Activated T-cell treated with anti-CD3 and anti-CD28 coated beads for 24 hours (primary cell): ENCODE measurements at regions not wholly inside any gene's neighbourhood (a gene's known extent, or its start where the extent isn't known, plus 50 kb on each side); places are given as distances from the start of the nearest gene placed in this dataset.
"Not testable (repeated sequence)": the region's sequence is repeated elsewhere in the genome, so short reads cannot be mapped to it uniquely, and the experiment has no call there.

Experiments
- DNase-seq: peaks from one replicate; pipeline ENCODE4 v3.0.0-alpha.2; 2020; ENCODE audit warnings: low read depth

DNA sequence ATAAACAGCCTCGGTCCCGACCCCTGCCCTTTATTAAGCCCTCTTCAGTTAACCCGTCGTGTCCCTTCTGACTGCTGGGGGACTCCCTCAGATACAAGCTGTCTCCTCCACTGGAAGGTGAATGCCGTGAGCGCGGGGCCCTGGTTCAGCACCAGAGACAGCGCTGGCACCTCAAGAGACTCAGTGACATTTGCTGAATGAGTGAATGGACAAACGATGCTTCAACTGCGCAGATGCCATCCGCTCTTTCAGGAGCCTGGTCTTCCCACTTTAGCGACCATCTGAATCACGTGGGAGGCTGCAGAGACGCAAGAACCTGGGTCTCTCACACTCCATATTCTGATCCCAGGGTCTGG lies 92.6 kb upstream of the SFSWAP start:
- DNase-seq = no peak

DNA sequence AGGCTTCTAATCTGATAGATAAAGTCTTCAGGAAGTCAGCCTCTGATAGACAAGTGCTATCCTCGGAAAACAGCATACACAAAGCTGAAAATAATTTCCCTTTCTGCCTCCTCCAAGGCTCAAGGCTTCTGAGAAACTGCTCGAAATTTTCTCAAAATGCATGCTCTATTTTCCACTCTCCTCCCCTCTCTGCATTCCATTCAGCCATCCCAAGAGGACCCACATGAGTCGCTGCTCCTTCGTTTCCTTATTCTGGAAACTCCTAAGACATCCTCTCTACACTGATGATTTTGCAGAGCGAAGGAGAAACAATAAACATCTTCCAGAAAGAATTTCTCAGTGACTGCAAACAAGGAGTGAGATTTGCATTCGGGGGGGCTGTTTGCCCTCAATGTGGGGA lies 92.2 kb upstream of the SFSWAP start:
- DNase-seq = no peak

DNA sequence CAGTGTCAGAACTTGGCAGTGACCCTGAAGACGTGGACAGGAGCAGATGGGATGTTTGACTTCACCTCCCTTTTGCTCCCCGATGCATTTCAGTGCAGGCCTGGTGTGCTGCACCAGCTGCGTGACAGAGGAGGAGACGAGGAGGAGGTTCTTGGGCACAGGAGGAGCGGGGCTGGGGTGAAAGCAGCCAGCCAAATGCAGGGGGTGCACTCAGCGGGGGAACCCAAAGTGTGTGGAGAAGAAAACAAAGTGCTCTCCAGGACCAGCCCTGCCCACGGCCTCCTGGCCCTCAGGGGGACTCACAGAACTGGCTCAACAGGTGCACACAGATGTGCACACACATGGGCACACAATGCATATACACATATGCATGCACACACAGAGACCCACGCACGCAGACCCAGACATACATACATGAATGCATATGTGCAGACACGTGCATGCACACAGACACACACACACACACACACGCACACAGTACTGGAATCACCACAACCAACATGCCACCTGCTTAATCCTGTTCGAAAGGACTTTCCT lies 91.7 kb upstream of the SFSWAP start:
- DNase-seq = no peak

DNA sequence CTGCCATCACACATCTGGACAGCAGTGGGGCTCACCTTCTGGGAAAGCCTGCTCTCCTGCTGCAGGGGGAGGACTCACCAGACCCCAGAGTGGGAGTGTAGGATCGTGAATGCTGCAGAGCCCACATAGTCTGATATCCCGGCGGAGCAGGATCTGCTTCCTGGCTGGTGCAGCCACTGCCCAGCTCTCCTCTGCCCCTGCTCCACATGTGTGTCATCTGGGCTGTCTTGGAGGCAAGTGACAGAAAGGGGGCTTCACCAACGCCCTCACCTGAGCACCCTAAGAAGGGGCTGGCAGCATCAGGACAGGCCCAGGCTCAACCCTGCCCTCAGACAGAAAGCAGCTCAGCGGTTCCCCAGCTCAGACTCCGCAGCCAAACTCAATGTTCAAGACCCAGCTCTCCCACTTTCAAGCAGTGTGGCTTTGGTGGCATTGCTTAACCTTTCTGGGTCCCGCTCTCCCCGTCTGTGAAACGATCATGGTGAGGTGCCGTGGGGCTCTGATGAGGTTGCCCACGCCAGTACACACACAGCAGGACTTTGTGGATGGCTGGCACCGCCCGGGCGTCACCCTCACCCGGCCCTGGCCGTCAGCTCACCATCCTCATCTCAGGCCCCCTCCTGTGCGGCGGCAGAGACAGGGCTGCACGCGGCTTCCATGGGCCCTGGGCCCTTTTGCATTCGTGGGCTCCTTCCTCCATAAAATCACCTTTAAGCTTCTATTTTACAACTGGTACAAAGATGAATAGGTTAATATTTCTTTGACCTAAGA lies 91.0 kb upstream of the SFSWAP start:
- no peak for DNase-seq

DNA sequence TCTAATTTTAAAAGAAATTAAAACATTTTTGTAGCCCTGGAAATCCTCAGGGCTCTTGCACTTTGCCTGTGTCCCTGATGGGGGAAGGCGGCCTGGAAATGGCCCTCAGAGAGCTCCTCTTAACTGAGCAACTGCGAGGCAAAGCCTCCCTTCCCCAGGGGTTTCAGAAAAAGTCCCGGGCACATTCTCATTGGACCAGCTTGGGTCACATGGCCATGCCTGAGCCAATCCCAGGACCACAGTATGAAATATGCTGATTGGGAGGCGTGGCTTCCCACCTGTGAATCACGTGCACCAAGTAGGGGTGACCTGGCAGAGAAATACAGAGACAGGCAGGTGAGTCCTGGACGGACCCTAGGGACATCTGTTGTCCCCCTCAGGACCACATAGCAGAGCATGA lies 90.4 kb upstream of the SFSWAP start:
- no peak for DNase-seq

DNA sequence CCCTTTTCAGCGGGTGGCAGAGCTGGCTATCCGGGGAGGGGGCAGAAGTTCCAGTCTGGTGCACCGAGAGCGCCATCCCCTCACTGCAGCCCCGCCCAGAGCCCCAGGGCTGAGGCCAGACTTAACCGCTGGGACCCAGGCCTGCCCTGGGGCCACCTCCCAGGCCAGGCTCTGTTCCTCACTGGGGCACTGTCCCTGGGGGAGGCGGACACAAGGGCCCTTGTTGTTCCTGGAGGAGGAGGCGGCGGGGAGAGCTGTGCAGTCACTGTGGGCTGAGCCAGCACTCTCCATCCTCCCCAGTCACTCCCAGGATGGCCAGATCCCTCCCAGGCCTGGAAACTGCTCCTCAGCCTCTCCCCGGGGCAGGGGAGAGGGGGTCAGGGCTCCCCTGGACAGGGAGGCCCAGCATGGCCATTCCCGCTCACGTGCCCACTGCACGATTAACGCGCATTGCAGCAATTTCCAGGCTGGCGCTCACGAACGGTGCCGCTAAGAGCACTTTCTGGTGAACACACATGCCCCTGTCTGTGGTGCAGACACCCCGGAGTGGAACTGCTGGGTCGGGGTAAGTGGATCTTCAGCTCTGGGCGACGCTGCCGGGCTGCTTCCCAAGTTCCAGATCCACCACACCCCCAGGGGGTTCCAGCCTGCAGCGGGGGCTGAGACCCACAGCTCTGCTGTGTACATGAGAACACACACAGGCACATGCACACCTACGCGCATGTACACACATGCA lies 89.8 kb upstream of the SFSWAP start:
- no peak for DNase-seq

DNA sequence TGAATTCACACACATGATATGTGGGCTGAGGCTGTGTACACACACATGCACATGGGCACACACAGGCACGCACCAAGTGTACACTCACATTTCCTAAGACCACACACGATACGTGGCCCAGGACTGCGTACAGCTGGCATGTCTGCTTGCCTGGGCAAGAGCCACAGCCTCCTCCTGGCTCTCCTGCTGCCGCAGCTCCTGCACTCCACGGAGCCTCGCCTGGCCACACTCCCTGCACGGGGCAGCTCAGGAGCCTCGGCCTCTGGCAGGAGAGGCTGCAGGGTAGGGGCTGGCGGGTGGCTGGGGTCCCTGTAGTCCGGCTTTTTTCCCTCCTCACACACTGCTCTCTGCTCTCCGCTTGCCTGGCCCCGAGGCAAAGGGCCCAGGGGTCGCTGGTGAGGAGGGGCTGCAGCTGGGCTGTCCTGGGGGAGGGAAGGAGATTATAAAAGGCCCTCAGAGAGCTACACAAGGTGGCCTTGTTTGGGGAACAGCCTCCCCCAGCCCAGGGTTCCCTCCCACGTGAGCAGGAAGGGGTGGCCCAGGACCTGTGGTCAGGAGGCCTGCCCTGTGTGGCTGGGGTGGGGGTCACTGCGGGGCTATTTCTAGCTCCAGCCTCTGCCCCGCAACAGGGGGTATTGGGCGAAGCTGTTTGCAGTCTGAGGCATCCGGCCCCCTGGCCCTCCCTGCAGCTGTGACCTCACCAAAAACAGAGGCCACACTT lies 89.0 kb upstream of the SFSWAP start:
- no peak for DNase-seq

DNA sequence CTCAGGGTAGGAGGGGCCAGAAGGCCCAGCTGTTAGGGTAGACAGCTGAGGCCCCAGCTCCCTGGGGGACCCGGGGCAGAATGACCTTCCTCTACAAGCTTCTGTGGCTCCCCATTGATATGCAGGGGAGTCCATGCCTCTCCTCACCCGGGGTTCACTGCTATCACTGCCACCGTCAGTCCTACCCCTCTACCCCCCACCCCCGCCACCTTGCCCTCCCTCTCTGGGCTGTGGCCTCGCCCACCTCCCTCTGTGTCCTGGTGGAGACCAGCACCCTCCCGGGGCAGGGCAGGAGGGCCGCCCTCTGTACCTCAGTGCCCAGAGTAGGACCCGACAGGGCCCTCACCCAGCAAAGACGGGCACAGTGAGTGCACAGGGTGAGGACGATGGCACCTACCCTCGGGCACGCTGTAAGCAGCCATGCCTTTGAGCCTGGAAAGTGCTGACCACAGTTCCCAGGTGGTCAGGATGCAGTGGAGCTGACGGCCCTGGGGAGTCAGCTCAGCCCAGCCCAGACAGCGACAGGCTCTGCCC lies 88.4 kb upstream of the SFSWAP start:
- no peak for DNase-seq

DNA sequence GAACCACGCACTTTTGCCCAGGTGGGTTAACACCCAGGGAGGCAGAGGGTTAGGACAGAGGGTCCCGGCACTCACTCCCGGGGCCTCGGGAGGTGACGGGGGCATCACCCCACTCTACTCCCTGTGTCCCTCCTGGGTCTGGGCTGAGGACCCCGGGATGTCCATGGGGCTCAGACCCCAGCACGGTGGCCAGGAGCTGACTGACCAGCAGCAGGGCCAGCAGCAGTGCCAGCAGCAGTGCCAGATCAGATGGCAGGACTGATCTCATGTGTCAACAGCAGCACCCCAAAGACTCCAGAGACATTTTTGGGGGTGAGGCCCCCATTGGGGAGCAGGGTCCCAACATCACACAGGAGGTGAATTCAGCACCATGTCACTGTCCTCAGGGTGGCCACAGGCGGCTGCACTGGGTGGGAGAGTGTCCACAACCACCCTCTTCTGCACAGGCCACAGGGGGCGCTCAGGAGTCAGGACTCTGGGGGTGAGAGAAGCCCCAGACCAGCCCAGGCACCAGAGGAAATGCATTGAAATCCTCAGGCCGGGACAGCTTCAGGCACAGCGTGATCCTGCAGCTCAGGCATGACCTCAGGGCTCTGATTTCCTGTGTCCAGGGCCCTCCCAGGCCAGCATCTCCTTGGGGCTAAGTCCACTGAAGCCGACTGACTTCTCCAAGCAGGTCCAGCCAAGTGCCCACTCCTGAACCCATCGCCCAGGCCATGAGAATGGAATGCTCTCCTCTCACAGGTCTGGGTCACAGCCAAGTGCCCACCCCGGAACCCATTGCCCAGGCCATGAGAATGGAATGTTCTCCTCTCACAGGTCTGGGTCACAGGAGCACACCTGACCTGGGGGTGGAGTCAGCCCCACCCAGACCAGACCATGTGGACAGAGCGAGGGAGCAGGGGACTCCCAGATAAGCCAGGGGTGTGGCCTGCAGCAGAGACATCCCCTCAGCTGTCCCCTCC lies 87.2 kb upstream of the SFSWAP start:
- DNase-seq = not testable (repeated sequence)

DNA sequence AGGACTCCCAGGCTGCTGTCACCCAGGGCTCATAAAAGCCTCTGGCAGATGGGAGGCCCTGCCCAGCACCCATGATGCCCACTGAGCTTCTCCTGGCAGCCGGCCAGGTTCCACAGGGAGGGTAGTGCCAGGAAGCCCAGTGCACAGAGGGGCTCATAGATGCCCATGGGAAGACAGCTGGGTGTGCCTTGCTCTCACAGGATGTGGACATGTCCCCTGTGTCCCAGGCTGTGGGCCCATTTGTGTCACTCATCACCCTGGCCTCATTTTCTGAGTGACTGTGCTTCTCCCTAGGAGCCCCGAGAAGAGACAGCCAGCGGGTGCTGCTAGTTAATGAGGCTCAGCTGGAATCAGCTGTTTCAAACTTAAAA lies 86.5 kb upstream of the SFSWAP start:
- DNase-seq = not testable (repeated sequence)

DNA sequence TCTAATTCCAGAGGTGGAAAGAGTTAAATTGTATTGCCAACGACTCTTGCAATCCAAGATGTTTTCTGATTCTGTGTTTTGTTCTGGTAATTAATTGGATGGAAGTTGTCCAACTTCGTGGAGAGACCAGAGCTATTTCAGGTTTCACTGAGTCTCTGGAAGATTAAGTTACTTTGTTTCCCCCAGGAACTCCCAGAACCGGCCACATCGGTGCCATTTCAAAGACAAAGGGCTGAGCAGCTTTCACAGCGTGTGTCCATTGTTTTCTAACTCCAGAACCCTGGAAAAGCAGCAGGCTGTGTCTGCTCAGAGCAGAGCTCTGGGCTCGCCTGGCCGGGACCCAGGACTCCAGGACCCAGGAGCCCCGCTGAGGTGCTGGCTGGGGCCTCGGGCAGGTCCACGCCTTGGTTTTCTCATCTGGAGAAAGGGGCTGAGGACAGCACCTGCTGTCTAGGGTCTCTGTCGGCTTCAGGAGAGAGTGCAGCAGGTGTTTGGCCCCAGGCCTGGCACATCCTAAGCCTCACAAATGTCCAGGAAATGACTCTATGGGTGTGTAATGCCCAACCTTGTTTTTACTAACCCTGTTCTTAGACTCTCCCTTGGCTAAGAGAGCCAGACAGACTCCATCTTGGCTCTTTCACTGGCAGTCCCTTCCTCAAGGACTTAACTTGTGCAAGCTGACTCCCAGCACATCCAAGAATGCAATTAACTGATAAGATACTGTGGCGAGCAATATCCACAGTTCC lies 86.0 kb upstream of the SFSWAP start:
- DNase-seq = not testable (repeated sequence)

DNA sequence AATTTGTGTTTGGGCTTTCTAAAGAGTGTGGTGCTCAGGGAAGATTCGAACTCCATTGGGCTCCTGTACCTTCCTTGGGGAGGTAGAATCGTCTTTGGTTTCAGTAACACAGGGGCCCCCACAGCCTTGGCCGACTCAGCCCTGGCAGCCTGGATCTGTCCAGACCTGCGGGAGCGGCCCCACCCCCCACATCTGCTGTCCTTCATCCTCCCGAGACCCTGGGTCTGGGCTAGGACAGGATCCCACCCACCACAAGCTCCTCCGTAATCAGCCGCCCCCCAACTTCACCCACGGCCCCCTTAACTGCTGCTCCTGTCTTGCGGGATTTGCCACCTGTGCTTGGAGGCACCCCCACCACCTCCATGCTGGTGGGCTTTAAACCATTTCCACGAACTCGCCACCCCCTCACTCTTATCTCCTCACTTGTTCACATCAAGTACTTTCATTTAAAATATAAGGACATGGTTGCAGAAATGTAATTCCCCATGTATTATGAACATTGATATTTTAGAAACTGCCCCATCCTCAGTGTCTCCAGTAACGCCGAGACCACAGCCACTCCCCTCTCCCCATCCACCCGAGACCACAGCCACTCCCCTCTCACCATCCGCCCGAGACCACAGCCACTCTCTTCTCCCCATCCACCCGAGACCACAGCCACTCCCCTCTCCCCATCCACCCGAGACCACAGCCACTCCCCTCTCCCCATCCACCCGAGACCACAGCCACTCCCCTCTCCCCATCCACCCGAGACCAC lies 84.7 kb upstream of the SFSWAP start:
- not testable (repeated sequence) for DNase-seq

DNA sequence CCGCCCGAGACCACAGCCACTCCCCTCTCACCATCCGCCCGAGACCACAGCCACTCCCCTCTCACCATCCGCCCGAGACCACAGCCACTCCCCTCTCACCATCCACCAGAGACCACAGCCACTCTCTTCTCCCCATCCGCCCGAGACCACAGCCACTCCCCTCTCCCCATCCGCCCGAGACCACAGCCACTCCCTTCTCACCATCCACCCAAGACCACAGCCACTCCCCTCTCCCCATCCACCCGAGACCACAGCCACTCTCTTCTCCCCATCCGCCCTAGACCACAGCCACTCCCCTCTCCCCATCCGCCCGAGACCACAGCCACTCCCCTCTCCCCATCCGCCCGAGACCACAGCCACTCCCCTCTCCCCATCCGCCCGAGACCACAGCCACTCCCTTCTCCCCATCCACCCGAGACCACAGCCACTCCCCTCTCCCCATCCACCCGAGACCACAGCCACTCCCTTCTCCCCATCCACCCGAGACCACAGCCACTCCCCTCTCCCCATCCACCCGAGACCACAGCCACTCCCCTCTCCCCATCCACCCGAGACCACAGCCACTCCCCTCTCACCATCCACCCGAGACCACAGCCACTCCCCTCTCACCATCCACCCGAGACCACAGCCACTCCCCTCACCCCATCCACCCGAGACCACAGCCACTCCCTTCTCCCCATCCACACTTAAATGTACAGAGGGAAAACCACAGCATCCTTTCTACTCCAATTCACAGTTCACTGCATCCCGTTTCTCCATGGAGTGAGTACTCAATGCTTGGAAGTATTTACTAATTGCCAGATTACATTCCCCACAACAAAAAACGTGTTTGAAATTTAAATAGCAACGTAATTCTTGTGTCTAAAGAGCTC lies 83.5 kb upstream of the SFSWAP start:
- DNase-seq = not testable (repeated sequence)

DNA sequence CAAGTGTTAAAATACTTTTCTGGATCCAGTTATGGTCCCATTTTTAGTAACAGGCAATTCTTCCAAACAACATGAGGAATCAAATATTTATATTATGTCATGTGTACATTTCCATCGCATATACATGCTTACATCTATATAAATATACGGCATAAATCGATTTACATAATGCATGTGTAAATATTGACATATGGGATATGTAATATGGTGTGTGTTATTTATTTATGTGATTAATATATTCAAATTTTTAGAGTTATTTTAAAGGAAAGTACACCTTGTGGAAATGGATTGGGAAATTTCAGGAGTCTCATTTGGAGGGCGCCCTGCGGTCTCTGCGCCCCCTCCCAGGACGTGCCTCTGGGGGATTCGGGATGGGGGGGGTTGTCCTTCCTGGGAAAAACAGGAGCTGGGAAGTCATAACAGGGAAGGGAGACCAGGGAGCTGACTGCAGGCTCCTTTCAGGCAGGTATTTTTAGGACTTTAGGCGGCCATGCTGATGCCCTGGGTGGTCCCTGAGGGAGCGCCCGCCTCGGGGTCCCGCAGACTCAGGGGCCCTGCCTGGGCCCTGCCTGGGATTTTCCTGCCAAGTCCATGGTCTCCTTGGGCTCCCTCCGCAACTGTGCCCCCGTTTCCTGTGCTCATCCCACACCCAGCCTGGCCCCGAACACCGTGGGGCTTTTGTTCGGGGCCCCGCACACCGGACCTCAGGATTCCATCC lies 82.7 kb upstream of the SFSWAP start:
- DNase-seq = no peak

DNA sequence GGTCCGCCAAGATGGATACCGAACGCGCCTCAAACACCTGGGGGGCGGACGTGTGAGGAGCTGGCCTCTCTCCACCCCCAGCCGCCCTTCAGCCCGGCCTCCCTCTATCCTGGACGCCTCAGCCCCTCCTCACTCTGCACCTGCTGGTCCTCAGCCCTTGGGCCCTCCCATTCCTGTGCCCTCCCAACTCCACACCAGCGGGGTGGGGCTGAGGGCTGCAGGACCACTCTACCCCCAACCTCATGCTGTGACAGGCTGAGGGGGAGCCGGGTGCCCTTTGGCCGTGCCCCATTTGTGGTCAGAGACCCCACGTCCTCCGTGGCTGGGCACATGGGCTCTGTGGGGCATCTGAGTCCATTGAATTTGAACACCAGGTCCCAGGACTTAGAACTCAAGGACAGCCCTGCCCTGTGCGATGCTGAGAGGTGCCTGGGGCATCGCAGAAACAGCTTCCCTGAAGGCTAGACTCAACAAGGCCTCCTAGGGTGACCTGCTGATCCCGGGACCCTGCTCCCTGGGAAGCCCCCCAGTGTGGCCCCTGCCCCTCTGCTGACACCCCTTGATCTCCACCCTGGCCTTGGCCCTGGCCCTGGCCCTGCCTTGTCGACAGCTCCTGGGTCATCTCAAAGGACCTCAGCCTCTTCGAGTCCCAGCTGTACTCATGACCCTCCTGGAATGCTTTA lies 82.0 kb upstream of the SFSWAP start:
- no peak for DNase-seq

DNA sequence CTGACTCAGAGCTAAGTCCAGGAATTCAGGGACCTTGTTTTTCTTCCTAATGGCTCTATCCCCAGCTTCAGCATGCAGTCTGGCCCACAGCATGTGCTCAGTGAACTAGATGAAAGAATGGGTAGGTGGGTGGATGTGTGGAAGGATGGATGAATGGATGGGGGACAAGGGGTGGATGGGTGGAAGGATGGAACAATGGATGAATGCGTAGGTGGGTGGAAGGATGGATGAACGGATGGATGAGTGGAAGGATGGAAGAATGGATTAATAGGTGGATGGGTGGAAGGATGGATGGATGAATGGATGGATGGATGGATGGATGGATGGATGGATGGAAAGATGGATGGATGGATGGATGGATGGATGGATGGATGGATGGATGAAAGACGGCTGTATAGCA lies 79.7 kb upstream of the SFSWAP start:
- DNase-seq = no peak

DNA sequence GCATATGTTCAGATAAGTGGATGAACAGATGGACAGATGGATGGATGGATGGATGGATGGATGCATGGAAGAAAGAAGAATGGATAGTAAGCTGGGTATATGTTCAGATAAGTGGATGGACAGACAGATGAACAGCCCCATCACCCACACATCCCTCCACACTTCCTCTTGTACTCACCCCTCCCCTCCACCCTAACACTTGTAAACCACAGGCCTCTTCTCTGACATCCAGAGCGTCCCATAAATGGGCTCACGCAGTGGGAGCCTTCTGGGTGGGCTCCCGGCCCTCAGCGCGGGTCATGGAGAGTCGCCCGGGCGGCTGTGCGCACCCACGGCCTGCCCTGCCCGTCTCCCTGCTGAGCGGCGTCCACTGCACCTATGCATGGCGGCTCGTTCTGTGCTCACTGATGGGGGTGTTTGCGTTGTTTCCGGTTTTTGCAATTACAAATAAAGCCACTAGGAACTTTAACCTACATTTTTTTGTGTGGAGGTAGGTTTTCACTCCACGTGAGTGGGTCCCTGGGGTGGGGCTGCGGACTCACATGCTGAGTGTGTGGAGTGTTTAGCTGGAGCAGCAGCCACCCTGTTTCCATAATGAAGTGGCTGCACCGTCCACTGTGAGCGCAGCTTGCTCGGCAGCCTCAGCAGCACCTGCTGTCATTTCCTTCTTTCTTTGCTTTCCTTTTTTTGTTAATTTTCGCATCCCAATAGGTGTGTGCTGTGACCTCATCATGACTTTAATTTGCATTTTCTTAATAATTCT lies 78.8 kb upstream of the SFSWAP start:
- not testable (repeated sequence) for DNase-seq
